OCI-LY1 (cell line): ENCODE measurements at regions not wholly inside any gene's neighbourhood (a gene's known extent, or its start where the extent isn't known, plus 50 kb on each side); places are given as distances from the start of the nearest gene placed in this dataset.

ENCODE experiments used
- EZH2 ChIP-seq: fragments of 200-600 bp; sonication (generic), shearing (Covaris generic); IDR thresholded peaks from 2 replicates; pipeline ENCODE4 v1.8.0; 2017; ENCODE audit warnings: borderline replicate concordance, mixed run types, mild to moderate bottlenecking, antibody characterized with exemption, low read length, moderate library complexity, mixed read lengths
- TF ChIP-seq, protein P1 (sequence below): fragments of 200-600 bp; sonication (generic), shearing (Covaris generic); IDR thresholded peaks from 2 replicates; pipeline ENCODE4 v1.5.1; 2017; ENCODE audit warnings: mild to moderate bottlenecking, antibody characterized with exemption, low read length, moderate library complexity, mixed read lengths

DNA sequence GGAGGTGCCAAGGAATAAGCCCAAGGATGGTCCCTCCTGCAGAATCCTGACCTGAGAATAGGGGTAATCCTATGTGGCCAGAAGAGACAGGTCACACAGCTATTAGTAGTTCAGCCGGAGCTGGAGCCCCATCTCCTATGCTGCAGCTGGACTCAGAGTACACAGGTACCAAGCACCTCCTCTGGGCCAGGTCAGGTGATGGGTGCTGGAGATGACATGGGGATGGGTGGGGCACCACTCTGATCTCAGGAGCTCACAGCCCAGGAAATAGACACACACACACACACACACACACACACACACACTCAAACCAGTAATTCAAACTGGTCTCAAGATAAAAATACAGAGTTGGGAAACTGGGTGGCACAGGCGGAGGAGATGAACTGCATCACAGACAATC is 54.2 kb upstream of the SSBP3 start:
- TF ChIP-seq, protein P1, sequence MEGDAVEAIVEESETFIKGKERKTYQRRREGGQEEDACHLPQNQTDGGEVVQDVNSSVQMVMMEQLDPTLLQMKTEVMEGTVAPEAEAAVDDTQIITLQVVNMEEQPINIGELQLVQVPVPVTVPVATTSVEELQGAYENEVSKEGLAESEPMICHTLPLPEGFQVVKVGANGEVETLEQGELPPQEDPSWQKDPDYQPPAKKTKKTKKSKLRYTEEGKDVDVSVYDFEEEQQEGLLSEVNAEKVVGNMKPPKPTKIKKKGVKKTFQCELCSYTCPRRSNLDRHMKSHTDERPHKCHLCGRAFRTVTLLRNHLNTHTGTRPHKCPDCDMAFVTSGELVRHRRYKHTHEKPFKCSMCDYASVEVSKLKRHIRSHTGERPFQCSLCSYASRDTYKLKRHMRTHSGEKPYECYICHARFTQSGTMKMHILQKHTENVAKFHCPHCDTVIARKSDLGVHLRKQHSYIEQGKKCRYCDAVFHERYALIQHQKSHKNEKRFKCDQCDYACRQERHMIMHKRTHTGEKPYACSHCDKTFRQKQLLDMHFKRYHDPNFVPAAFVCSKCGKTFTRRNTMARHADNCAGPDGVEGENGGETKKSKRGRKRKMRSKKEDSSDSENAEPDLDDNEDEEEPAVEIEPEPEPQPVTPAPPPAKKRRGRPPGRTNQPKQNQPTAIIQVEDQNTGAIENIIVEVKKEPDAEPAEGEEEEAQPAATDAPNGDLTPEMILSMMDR, result no peak
- no peak for TF ChIP-seq EZH2
